ENCODE measurements at regions not wholly inside any gene's neighbourhood (a gene's known extent, or its start where the extent isn't known, plus 50 kb on each side); places are given as distances from the start of the nearest gene placed in this dataset.
A peak's percentile ranks its signal among the peaks of the same experiment; 100 is the strongest.
"Not testable (repeated sequence)": the region's sequence is repeated elsewhere in the genome, so short reads cannot be mapped to it uniquely, and the experiment has no call there.

DNA sequence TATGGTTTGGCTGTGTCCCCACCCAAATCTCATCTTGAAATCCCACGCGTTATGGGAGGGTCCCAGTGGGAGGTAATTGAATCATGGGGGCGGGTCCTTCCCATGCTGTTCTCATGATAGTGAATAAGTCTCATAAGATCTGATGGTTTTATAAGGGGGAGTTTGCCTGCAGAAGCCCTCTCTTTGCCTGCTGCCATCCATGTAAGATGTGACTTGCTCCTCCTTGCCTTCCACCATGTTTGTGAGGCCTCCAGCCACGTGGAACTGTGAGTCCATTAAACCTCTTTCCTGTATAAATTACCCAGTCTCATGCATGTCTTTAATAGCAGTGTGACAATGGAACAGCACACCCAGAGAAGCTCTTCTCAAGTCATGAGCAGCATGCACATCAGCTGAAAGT, 119.1 kb upstream of the CARD11 start:
- not testable (repeated sequence) for DNase-seq

DNA sequence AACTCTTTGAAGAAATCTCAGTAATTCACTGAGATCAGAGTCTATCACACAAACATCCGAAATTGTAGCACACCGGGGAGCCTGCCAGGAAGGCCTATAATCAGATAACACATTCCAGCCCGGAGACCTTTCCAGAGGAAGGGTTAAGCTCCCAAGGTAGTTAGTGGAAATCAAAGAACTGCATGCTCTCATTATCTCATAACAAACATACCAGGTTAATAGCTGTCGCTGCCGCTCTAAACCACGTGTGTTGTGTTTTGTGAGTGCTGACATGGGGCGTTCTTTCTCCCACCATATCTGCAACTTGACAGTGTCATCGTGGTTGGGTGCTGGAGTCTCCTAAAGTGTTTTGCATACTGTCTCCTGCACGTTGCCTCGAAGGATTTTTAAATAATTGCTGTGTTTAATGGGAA, 120.7 kb upstream of the CARD11 start:
- no peak for DNase-seq

- no peak for DNase-seq
Observed at GRCh38 chr7:3165681-3166580, 122.3 kb upstream of the CARD11 start.

DNA sequence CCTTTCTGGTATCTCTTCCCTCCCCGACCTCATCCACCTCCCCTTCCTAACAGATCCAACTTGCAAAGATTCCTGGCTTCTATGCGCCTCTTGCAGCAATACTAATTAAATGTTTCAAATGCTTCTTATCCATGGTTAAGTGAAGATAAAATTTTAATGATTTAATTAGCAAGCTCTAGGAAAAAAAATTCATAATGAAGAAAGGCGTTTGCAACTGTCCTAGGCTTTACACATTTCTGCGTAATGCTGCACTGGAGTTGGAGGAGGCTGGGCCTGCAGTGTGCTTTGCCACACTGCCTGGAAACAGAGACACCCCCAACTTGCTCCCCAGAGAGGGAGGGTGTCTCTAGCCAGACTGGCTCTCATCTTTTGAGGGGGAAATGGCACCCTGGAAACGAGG, 123.9 kb upstream of the CARD11 start:
- DNase-seq, result no peak

- no peak for DNase-seq
Observed at GRCh38 chr7:3168370-3168769, 124.7 kb upstream of the CARD11 start.

DNA sequence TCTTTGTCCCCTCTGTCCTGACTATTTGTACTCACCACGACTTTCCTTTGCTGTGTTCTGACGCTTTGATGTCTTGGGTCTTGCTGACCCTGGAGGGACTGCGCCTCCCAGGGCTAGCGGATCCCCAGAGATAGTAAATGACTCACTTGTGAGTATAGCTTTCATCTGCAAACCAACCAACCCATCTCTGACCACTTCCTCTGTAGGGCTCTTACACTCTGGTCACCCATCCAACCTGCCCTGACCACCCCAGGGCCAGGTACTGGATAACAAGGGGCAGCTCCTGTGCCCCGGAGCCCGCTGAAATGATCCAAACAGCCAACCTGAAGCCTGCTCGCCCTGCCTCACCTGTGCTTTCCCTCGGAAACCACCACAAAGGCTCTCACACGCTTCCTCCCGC, 125.2 kb upstream of the CARD11 start:
- no peak for DNase-seq

GRCh38 chr7:3172768-3173280, 128.2 kb upstream of the SDK1 start:
- no peak for DNase-seq

DNA sequence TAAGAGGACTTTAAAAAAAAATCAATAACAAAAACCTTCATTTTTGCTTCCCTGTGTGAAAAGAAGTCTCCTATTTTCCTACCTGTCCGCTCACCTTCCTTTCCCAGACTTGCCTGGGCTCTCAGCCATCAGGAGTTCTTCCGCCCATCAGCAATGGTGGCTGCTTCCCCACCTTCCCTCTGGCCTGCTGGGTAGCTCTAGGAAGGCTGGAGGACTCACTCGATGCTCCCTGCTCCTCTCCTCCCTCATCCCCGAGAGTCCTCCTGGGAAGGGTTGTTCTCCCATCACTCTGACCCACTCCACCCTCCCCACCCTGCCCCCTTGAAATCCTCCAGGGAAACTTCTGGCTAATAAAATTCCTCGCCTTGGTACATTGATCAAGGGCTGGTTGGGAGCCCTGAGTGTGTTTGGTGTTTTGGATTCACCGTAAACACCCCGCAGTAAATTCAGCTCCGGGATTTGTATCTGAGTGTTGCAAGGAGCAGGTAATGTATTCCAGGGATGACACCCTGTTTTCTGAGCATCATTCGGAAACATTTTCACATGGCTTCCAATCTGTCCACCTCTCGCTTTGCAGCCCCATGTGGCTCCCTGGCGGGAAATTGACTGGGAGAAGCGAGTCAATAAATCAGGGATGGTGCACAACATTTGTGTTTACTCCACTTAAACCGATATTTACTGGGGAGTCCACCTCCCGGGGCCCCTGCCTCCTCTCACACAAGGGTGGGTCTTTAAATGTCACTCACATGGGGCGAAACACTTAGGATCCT, 126.4 kb upstream of the SDK1 start:
- no peak for DNase-seq

DNA sequence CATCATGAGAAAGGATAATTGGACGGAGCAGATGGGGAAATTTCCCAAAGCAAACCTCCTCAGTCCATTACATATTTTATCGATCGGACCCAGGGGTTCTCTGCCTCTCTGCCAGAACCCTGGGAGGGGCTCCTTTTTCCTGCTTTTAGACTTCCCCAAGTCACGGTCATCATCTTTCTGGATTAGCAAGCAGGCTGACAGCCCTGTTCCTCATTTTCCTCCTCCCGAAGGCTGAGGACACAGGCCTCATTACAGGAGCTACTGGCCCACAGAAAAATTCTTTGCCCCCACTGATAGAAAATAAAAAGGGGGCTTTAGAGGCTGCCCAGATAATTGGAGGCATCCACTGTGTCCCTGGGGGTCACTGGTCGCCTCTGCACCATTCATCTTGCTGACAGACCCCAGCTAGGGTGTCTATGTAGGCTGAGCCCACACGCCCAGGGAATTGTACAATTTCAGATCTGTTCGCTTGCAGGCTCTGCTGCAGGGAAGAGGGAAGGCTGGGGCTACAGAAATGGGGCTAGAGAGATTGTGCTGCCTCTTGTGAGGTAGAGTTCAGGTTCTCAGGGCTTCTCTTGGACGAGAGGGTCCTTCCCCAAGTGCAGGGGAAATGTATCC, 125.7 kb upstream of the SDK1 start:
- DNase-seq, result no peak

GRCh38 chr7:3176112-3177000, 124.7 kb upstream of the SDK1 start:
- no peak for DNase-seq

DNA sequence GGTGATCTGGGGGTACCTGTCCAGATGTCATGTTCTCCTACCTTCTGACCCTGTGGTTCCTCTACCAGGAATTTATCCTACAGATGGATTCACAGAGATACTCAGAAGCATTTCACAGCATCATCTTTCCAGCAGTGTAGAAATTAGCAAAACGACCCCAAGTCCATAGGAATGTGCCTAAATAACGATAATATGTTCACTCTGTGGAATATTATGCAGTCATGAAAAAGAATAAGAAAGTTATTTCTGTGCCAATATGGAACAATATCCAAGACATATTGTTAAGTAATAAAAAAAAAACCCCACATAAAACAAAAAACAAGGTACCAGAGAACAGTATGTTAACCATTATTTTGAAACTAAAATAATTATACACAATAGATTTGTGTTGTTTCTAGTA, 123.8 kb upstream of the SDK1 start:
- DNase-seq, result no peak

DNA sequence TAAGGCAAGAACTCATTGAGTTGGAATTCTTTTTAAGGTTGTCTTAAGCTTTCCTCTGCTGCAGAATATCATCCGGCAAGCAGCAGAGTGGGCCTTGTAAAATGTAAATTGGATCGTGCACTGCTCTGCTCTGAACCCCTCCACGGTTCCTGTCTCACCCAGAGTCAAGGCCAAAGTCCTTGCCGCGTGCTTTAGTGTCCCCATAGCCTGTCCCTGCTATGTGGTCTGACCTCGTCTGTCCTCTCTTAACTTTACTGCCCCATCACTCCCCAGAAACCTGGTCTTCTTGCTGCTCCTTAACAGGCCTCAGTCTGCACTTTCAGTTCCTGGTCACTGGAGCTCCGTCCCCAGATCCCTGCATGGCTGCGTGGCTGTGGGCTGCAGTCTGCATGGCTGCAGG, 121.6 kb upstream of the SDK1 start:
- no peak for DNase-seq

DNA sequence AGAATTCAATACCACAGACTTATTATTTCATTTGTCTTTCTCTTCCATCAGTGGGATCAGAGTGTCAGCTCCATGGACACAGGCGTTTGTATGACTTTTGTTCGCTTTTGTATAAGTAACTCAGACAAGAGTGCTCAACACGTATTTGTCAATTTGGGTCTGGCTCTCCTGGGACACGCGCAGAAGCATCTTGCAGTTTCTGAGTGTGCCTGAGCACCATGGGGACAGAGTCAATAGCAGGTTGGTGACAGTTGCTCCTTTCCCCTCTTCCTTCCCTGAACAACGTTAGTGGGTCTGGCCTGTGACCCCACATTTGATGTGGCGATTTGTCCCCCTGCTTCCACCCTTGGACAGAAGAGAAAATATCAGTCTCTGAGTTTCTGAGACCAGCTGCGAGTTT, 120.4 kb upstream of the SDK1 start:
- DNase-seq, result no peak

DNA sequence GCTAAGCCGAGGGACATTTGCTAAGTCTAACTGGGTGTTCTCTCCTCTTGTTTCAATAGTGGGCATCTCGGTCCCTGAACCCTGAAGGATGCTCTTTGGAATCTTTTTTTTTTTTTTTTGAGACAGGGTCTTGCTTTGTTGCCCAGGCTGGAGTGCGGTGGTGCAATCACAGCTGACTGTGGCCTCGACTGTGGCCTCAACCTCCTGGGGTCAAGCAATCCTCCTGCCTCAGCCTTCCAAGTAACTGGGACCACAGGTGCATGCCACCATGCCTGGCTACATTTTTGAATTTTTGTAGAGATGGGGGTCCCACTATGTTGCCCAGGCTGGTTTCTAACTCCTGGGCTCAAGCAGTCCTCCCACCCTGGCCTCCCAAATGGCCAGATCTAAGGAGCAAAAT, 119.0 kb upstream of the SDK1 start:
- not testable (repeated sequence) for DNase-seq

- no peak for DNase-seq
Observed at GRCh38 chr7:3187444-3188040, 113.5 kb upstream of the SDK1 start.

- peak; percentile 42 for DNase-seq
Observed at GRCh38 chr7:3188946-3189345, 112.1 kb upstream of the SDK1 start.

DNA sequence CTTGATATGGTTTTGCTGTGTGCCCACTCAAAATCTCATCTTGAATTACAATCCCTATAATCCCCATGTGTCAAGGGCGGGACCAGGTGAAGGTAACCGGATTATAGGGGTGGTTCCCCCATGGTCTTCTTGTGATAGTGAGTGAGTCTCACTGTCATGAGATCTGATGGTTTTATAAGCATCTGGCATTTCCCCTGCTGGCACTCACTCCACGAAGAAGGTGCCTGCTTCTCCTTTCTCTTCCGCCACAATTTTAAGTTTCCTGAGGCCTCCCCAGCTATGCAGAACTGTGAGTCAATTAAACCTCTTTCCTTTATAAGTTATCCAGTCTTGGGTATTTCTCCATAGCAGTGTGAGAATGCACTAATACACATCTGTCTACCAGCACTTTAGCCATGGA, 109.5 kb upstream of the SDK1 start:
- DNase-seq, result peak; percentile 46

GRCh38 chr7:3192669-3193068, 108.4 kb upstream of the SDK1 start:
- DNase-seq, result no peak

- DNase-seq, result no peak
Observed at GRCh38 chr7:3193379-3194120, 107.5 kb upstream of the SDK1 start.

- no peak for DNase-seq
Observed at GRCh38 chr7:3194501-3195141, 106.4 kb upstream of the SDK1 start.

GRCh38 chr7:3195160-3195559, 105.9 kb upstream of the SDK1 start:
- no peak for DNase-seq
